ENCODE measurements at regions not wholly inside any gene's neighbourhood (a gene's known extent, or its start where the extent isn't known, plus 50 kb on each side); places are given as distances from the start of the nearest gene placed in this dataset.

DNA sequence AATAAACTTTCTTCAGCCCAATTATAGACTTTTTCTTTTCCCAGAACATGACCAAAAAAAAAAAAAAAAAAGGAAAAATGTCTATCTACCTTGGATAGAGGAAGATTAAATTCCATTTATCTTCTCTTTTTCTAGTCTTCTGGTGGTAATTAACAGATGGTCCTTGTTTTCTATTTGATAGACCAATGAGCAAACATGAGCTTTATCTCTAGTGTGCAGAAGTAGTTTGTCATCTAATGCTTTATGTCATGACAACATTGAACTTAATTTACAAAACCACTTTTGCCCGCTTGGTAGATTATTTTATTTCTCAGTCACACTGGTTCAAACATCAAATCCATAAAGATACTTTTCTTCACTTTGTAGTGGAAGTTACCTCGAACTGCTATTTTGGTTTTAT lies 69.5 kb upstream of the ELL2 start (continued):
- no peak for TF ChIP-seq NFXL1 (IDR thresholded peaks at IDR 0.05; ENCODE audit: borderline replicate concordance)

DNA sequence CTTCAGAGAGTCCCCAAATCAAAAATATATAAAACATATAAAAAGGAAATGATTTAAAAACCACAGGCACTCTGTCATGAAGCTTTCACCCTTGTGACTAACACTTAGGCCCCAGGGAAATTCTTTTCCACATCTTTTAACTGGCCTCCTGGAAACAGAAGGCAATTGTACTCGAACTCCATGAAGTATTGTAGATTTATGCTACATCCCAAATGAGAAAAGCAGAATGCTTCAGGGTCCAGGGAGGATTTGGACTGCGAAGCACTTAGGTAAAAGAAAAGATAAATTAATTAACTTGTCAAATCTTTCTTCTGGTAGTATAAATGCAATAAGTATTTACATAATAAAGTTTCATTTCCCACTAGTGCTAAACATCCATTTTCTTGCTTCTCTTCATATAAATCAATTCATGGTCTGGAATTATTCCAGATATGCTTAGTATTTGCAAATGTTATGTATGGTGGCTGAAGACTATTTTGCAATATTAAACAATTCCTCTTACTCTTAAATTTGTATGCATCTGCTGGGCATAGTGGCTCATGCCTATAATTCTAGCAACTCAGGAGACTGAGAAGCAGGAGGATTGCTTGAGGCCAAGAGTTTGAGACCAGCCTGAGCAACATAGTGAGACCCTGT lies 64.9 kb upstream of the ELL2 start:
- no TSS peak for BruUV-seq (replicated peaks)
- intact Hi-C loops (cut with micrococcal nuclease; ENCODE audit: unreplicated experiment) (no loop called here), in situ Hi-C loops (cut with MboI) (no loop called here)
- Histone ChIP-seq H3K27ac (ENCODE audit: control insufficient read depth, insufficient read depth) (no peak overlapping the region), H3K27me3 (replicated peaks in 1 of 2; ENCODE audit: control insufficient read depth in 2 of 2, insufficient read depth in 2 of 2, low read length in 1 of 2) (no peaks in the 10 kb centered on the region), H3K4me1 (ENCODE audit: control insufficient read depth, insufficient read depth, low read length) (no peaks in the 10 kb centered on the region), H3K79me2 (ENCODE audit: control insufficient read depth, insufficient read depth, low read length) (no peaks in the 10 kb centered on the region), H3K9ac (ENCODE audit: control insufficient read depth, insufficient read depth, low read length) (no peak overlapping the region), H3K9me3 (replicated peaks; ENCODE audit: control insufficient read depth, insufficient read depth, low read length) (no peaks in the 10 kb centered on the region), H3K4me2 (ENCODE audit: control insufficient read depth, insufficient read depth) (no peak overlapping the region), H3K36me3 (ENCODE audit: control insufficient read depth in 2 of 2, insufficient read depth in 2 of 2, low read length in 1 of 2) (no peaks in the 10 kb centered on the region), H3K4me3 (no peak overlapping the region), H2AFZ (ENCODE audit: control insufficient read depth, low read depth, low read length) (no peak overlapping the region), H4K20me1 (ENCODE audit: control insufficient read depth, insufficient read depth) (no peaks in the 10 kb centered on the region)
- POLR2A ChIA-PET: no interaction called here
- 79% methylated on average over 2 of the region's 2 CpGs for WGBS (ENCODE audit: insufficient coverage, insufficient replicate concordance, low lambda C conversion rate, missing lambda C conversion rate)
- ATAC-seq: no peak
- SMC1A ChIA-PET (ENCODE audit: uncharacterized antibody, unreplicated experiment): interaction anchor here (1.0 to 1.8 kb wide), 2 partner anchors 31 to 52 kb away, joined by 3 to 6 read pairs; no protein-coding TSS in a partner anchor
- DNase-seq (ENCODE audit: low read depth, low spot score): no peak
- no peak for FAIRE-seq
- TF ChIP-seq JUND (IDR thresholded peaks at IDR 0.05; ENCODE audit: low read depth, low read length): no peak
- CTCF ChIA-PET: no interaction called here
- RAD21 ChIA-PET (ENCODE audit: unreplicated experiment): no interaction called here

DNA sequence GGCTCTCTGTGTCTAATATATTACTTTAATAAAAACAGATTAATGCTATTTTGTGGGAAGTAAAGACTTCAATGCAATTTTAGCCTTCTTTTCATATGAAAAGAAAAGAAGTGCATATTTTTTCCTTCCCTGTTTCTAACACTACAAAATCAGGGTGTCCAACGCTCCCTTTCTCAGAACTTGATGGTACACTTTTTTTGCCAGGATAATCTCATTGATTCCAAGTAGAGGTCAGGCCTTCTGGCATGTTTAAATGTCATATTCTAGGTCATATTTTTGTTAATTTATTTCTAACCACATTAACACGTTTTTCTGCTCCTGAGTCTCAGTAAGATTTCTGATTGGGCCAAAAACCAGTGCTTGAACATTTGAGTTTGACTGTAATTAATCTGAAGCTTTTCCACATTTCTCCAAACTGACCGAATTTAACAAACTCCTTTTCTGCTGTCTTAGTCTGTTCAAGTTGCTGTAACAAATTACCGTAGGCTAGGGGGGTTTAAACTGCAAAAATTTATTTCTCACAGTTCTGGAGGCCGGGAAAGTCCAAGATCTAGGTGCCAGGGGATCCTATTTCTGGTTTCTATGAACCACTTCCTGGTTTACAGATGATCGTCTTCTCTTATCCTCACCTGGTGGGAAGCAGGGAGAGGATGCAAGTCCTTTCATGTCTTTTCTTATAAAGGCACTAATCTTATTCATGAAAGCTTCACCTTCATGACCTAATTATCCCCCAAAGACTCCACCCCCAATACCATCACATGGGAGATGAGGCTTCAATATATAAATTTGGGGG lies 63.2 kb upstream of the ELL2 start:
- Histone ChIP-seq H3K27ac (ENCODE audit: control insufficient read depth, insufficient read depth) (no peak overlapping the region), H3K4me1 (ENCODE audit: control insufficient read depth, insufficient read depth, low read length) (no peaks in the 10 kb centered on the region), H3K9ac (ENCODE audit: control insufficient read depth, insufficient read depth, low read length) (no peak overlapping the region), H3K36me3 (ENCODE audit: control insufficient read depth in 2 of 2, insufficient read depth in 2 of 2, low read length in 1 of 2) (no peaks in the 10 kb centered on the region), H3K27me3 (replicated peaks in 1 of 2; ENCODE audit: control insufficient read depth in 2 of 2, insufficient read depth in 2 of 2, low read length in 1 of 2) (no peaks in the 10 kb centered on the region), H3K4me3 (no peak overlapping the region), H3K79me2 (ENCODE audit: control insufficient read depth, insufficient read depth, low read length) (no peaks in the 10 kb centered on the region), H3K9me3 (replicated peaks; ENCODE audit: control insufficient read depth, insufficient read depth, low read length) (no peaks in the 10 kb centered on the region), H4K20me1 (ENCODE audit: control insufficient read depth, insufficient read depth) (no peaks in the 10 kb centered on the region), H2AFZ (ENCODE audit: control insufficient read depth, low read depth, low read length) (peak overlapping the region; percentile 33; the same call in 1 of the 2 replicates), H3K4me2 (ENCODE audit: control insufficient read depth, insufficient read depth) (no peak overlapping the region)
- RAD21 ChIA-PET (ENCODE audit: unreplicated experiment): no interaction called here
- ATAC-seq (peak; percentile 31; the same call in 1 of the 3 replicates), FAIRE-seq (no peak), DNase-seq (ENCODE audit: low read depth, low spot score) (no peak)
- in situ Hi-C loops (cut with MboI): no loop called here
- SMC1A ChIA-PET (ENCODE audit: uncharacterized antibody, unreplicated experiment): interaction anchor here (0.9 to 2.2 kb wide), 5 partner anchors 11 to 312 kb away, joined by 3 to 6 read pairs (median 4); no protein-coding TSS in a partner anchor
- POLR2A ChIA-PET: no interaction called here
- intact Hi-C loops (cut with micrococcal nuclease; ENCODE audit: unreplicated experiment): no loop called here
- no TSS peak for BruUV-seq (replicated peaks)
- CTCF ChIA-PET: no interaction called here
- TF ChIP-seq FOXK2 (IDR thresholded peaks at IDR 0.05): no peak
- TF ChIP-seq, protein P1, sequence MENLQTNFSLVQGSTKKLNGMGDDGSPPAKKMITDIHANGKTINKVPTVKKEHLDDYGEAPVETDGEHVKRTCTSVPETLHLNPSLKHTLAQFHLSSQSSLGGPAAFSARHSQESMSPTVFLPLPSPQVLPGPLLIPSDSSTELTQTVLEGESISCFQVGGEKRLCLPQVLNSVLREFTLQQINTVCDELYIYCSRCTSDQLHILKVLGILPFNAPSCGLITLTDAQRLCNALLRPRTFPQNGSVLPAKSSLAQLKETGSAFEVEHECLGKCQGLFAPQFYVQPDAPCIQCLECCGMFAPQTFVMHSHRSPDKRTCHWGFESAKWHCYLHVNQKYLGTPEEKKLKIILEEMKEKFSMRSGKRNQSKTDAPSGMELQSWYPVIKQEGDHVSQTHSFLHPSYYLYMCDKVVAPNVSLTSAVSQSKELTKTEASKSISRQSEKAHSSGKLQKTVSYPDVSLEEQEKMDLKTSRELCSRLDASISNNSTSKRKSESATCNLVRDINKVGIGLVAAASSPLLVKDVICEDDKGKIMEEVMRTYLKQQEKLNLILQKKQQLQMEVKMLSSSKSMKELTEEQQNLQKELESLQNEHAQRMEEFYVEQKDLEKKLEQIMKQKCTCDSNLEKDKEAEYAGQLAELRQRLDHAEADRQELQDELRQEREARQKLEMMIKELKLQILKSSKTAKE (IDR thresholded peaks at IDR 0.05; ENCODE audit: low read depth, poor library complexity, severe bottlenecking): no peak
- no peak for TF ChIP-seq SREBF2 (IDR thresholded peaks at IDR 0.05; ENCODE audit: low read length)
- no peak for TF ChIP-seq CBX3 (IDR thresholded peaks at IDR 0.05; ENCODE audit: borderline replicate concordance, low read depth)
- TF ChIP-seq STAT3 (IDR thresholded peaks at IDR 0.05; ENCODE audit: low read depth, low read length): no peak
- TF ChIP-seq, protein P2, sequence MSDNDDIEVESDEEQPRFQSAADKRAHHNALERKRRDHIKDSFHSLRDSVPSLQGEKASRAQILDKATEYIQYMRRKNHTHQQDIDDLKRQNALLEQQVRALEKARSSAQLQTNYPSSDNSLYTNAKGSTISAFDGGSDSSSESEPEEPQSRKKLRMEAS (IDR thresholded peaks at IDR 0.05; ENCODE audit: low read depth, low read length): no peak
- WGBS (ENCODE audit: insufficient coverage, insufficient replicate concordance, low lambda C conversion rate, missing lambda C conversion rate): 47% methylated on average over 6 of the region's 6 CpGs
